Naive thymus-derived CD8-positive, alpha-beta T cell (primary cell): ENCODE measurements at regions not wholly inside any gene's neighbourhood (a gene's known extent, or its start where the extent isn't known, plus 50 kb on each side); places are given as distances from the start of the nearest gene placed in this dataset.
A peak's percentile ranks its signal among the peaks of the same experiment; 100 is the strongest.

Experiments
- ATAC-seq, 2 donors: fragments of 150-1000 bp; cut with Tn5 transposase in 1 of 2; sonication (Bioruptor Pico), chemical (Tn5 transposase) in 1 of 2; 1 replicate in 1 of 2; 2 replicates in 1 of 2; pipeline ENCODE4 v1.10.0; 2021; ENCODE audit warnings: mild to moderate bottlenecking in 2 of 2, moderate library complexity in 2 of 2
- POLR2A ChIA-PET: fragments of 350-600 bp; sonication (Branson Sonifier 250); formaldehyde crosslinking; loops from one replicate; lab custom pipeline; 2021; ENCODE audit warnings: antibody characterized with exemption; lab: Charles Lee
- DNase-seq, 10 donors: peaks; one replicate each; pipeline versions ENCODE4 v3.0.0 to v3.0.0-alpha.2; 2020 to 2022
- H3K27ac Mint-ChIP-seq, 10 donors: one replicate each; pipeline ENCODE4 v1.8.0; 2020 to 2022; ENCODE audit warnings: mild to moderate bottlenecking in 10 of 10, mixed read lengths in 10 of 10, moderate library complexity in 4 of 10, inconsistent platforms in 1 of 10
- H3K27me3 Mint-ChIP-seq, 5 donors: one replicate each; pipeline ENCODE4 v1.8.0; 2021 to 2022; ENCODE audit warnings: mixed read lengths in 5 of 5
- H3K36me3 Mint-ChIP-seq, 3 donors: one replicate each; pipeline ENCODE4 v1.8.0; 2020 to 2022; ENCODE audit warnings: mixed read lengths in 3 of 3, mild to moderate bottlenecking in 2 of 3, inconsistent platforms in 1 of 3
- H3K4me1 Mint-ChIP-seq, 4 donors: one replicate each; pipeline ENCODE4 v1.8.0; 2021 to 2022; ENCODE audit warnings: mixed read lengths in 4 of 4
- H3K4me3 Mint-ChIP-seq, 10 donors: one replicate each; pipeline ENCODE4 v1.8.0; 2020 to 2022; ENCODE audit warnings: mild to moderate bottlenecking in 10 of 10, mixed read lengths in 10 of 10, moderate library complexity in 6 of 10, inconsistent platforms in 1 of 10
- H3K9me3 Mint-ChIP-seq, 9 donors: one replicate each; pipeline ENCODE4 v1.8.0; 2020 to 2022; ENCODE audit warnings: mixed read lengths in 9 of 9, mild to moderate bottlenecking in 3 of 9, inconsistent platforms in 1 of 9, moderate library complexity in 1 of 9

DNA sequence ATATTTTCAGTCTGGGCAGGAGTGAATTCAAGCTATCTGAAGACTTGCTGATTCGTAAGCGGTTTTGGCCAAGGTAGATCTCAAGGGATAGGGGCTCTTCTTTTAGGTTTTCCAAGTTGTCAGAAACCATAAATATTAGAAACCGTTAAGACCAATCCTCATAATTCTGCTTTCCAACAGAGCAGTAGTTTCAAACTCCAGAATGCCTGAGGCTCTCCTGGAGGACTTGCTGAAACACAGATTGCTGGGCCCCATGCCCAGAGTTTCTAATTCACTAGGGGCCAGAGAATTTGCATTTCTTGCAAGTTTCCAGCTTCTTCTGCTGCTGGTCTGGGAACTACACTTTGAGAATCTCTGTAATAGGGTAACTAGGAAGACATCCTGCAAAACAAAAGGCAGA is 1855.7 kb upstream of the CELF4 start:
- no peaks in the 10 kb centered on the region for H3K36me3 Mint-ChIP-seq
- DNase-seq (no peak), ATAC-seq (no peak)
- no peak overlapping the region for H3K27ac Mint-ChIP-seq
- H3K9me3 Mint-ChIP-seq = peaks cover 0 to 16% (median 3%) of the 10 kb centered on the region in 9 donors
- H3K4me1 Mint-ChIP-seq = no peaks in the 10 kb centered on the region
- POLR2A ChIA-PET = no interaction called here
- no peak overlapping the region for H3K4me3 Mint-ChIP-seq
- no peaks in the 10 kb centered on the region for H3K27me3 Mint-ChIP-seq

DNA sequence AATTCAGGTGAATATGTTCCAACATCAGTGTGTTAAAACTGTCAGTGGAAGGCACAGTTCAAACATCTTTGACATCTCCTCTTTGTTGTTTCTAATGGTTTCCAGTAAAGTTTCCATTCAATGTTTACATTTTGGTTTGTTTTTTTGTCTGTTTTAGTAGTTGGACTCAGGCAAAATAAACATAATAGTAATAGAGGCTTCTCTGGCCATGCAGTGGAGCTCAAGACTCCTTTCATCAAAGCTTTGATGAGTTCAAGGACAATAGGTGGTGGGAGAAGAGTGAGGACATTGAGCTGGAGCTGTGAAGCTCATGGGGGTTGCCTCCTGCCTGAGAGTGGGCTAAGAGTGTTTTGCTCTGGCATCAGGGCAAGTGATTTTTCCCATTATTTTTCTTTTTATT is 1853.7 kb upstream of the CELF4 start:
- no peaks in the 10 kb centered on the region for H3K4me1 Mint-ChIP-seq
- H3K4me3 Mint-ChIP-seq = no peak overlapping the region

DNA sequence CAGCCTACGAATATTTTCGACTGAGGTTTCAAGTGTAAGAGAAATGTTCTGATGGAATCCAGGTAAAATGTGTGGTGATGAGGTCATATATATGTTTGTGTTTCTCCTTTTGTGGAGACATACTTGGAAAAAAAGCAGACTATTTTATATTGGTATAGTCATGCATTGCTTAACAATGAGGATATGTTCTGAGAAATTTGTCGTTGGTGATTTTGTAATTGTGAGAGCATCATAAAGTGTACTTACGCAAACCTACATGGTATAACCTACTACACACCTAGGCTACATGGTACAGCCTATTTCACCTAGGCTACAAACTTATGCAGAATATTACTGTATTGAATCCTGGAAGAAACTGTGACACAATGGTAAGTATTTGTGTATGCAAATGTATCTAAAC is 1849.9 kb upstream of the CELF4 start:
- peaks cover 0 to 9% (median 0%) of the 10 kb centered on the region in 9 donors for H3K9me3 Mint-ChIP-seq
- no peak for DNase-seq
- H3K27ac Mint-ChIP-seq = no peak overlapping the region
- no peak overlapping the region for H3K4me3 Mint-ChIP-seq
- no peak for ATAC-seq
- H3K27me3 Mint-ChIP-seq = no peaks in the 10 kb centered on the region
- no peaks in the 10 kb centered on the region for H3K4me1 Mint-ChIP-seq
- POLR2A ChIA-PET = no interaction called here
- no peaks in the 10 kb centered on the region for H3K36me3 Mint-ChIP-seq

More for the DNA sequence above, 1853.7 kb upstream of the CELF4 start:
- no peaks in the 10 kb centered on the region for H3K36me3 Mint-ChIP-seq
- DNase-seq = peak in 1 of 10 donors; percentile 23
- ATAC-seq = no peak
- H3K27me3 Mint-ChIP-seq = no peaks in the 10 kb centered on the region
- no peak overlapping the region for H3K27ac Mint-ChIP-seq
- peaks cover 0 to 13% (median 2%) of the 10 kb centered on the region in 9 donors for H3K9me3 Mint-ChIP-seq
- POLR2A ChIA-PET = no interaction called here

DNA sequence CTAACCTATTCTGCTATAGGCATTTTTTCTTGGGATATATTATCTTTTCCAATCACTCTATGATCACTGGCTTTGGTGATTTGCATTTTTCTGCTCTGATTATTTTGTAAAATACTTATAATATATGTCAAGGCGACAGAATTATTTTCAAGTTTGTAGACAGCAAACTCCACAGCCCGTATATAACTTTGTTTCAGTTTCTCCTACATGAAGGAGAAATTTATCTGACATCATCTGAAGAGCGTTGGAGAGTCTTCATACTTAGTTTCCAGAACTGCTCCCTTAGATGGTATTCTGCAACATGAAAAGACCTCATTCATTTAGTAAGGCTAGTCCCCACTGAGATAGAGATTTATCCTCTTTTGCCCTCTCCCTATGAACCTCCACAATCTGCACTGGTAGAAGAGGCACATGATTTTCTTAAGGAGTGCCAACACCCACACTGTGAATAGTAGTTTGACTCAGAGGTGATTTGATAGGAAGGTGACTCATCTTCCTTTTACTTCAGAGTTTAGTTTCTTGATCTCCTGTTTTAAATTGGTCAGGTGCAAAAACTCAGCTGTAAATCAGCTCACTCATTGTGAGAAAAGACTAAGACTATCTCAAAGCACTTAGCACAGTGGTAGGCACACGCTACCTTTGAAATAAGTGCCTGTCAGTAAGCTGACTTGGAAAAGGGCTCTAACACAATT is 1848.6 kb upstream of the CELF4 start:
- Mint-ChIP-seq H3K36me3 (no peaks in the 10 kb centered on the region), H3K4me3 (no peak overlapping the region), H3K4me1 (no peaks in the 10 kb centered on the region), H3K27me3 (no peaks in the 10 kb centered on the region), H3K9me3 (peaks cover 0 to 9% (median 0%) of the 10 kb centered on the region in 9 donors), H3K27ac (no peak overlapping the region)
- no peak for ATAC-seq
- DNase-seq = no peak
- POLR2A ChIA-PET = no interaction called here

DNA sequence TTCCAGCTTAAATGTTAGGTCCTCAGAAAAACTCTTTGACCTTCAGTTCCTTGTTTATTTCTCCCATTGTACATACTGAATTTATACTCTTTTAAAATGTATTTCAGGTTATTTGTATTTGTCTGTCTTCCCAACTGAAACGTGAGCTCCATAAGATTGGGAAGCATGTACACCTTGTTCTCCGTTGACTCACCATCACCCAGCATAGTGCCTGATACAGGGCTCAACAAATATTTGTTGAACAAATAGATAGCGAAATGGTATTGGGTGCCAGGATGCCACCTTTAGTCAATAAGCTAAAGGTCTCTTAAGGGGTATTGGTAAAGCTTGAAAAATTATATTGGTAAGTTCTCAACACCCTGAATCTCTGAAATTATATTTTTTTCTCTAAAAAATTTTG is 1841.3 kb upstream of the CELF4 start:
- H3K27me3 Mint-ChIP-seq = no peaks in the 10 kb centered on the region
- no peaks in the 10 kb centered on the region for H3K36me3 Mint-ChIP-seq
- peaks cover 0 to 17% (median 0%) of the 10 kb centered on the region in 9 donors for H3K9me3 Mint-ChIP-seq
- DNase-seq = no peak
- no peaks in the 10 kb centered on the region for H3K4me1 Mint-ChIP-seq
- POLR2A ChIA-PET = no interaction called here
- no peak overlapping the region for H3K4me3 Mint-ChIP-seq
- ATAC-seq = no peak
- no peak overlapping the region for H3K27ac Mint-ChIP-seq

DNA sequence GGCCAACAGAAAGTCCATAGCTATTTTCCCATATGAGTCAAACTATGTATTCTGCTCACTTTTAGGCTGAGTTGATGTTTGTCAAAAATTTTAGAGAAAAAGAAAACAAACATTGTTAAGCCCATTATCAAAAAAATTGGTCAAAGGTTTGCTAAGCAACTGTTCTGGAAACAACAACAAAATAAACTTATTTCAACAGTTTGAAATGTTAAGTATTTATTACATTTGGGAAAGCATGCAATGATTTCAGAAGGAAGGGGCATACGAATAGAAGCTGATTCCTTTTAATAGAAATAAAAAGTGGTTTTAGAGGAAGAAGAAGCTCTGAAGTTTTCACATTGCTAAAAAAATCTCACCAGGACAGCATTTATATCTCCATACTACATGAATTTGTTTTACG is 1837.5 kb upstream of the CELF4 start:
- ATAC-seq (no peak), DNase-seq (no peak)
- Mint-ChIP-seq H3K9me3 (peaks cover 0 to 18% (median 1%) of the 10 kb centered on the region in 9 donors), H3K4me1 (no peaks in the 10 kb centered on the region), H3K27ac (no peak overlapping the region), H3K4me3 (no peak overlapping the region), H3K27me3 (no peaks in the 10 kb centered on the region), H3K36me3 (no peaks in the 10 kb centered on the region)
- POLR2A ChIA-PET = no interaction called here

DNA sequence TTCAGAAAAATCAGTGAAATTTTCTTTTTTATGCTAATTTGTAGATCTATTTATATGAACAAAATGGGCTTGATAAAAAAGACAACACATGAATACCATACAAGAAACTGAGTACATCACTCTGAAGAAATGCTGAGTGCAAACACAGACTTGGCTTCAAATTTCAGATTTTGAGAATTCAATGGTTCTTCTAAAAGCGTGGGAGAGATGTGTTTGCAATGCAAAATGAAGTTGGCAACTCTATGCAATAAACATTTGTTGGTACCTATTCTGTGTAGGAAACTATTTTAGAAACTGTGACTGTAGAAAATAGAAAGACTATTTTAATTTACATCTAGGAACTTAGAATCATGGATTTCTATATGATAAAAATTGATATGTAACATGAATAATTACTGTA is 1834.1 kb upstream of the CELF4 start:
- Mint-ChIP-seq H3K4me3 (no peak overlapping the region), H3K27me3 (no peaks in the 10 kb centered on the region), H3K9me3 (peaks cover 0 to 13% (median 7%) of the 10 kb centered on the region in 9 donors), H3K4me1 (no peaks in the 10 kb centered on the region), H3K27ac (no peak overlapping the region), H3K36me3 (no peaks in the 10 kb centered on the region)
- ATAC-seq (no peak), DNase-seq (no peak)
- POLR2A ChIA-PET = no interaction called here

DNA sequence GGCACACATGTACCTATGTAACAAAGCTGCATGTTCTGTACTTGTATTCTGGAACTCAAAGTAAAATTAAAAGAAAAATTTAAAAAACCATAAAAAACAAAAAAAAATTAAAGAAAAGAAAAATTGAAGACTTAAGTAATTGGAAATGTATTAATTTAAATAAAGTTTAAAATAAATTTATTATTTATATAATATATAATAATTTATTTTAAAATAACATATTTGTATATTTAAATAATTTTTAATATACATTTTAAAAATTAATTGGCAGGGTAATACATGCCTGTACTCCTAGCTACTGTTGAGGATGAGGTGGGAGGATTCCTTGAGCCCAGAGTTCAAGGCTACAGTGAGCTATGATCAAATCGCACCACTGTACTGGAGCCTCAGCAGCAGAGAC is 1830.6 kb upstream of the CELF4 start:
- Mint-ChIP-seq H3K4me1 (no peaks in the 10 kb centered on the region), H3K4me3 (no peak overlapping the region), H3K27me3 (no peaks in the 10 kb centered on the region), H3K9me3 (peaks cover 3 to 45% (median 22%) of the 10 kb centered on the region in 9 donors), H3K36me3 (peaks cover 0 to 11% (median 0%) of the 10 kb centered on the region in 3 donors), H3K27ac (no peak overlapping the region)
- no peak for ATAC-seq
- POLR2A ChIA-PET = no interaction called here
- DNase-seq = no peak

DNA sequence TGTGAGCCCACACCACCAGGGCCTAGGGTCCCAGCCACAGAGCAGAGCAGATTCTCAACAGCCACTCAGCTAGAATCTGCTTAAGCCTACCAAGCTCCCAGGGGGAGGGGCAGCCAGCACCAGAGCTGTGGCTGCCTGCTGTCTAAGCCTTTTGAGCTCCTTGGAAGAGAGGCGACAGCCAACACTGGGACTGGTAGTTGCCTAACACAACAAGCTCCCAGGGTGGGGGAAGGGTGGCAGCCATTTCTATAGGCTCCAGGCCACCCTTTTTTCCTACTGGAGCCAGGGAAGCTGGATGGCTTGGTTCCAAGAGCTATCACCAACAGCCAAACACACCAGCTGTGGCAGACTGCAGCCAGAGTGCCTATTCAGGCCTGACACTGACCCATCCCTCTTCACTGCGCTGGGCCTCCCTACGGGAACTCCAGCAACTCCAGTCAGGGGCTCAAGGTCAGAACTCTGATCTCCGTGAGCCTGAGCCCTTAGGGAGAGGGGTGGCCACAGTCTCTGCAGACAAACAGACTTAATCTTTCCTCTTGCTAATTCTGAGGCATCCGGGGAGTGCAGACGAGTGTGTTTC is 1824.3 kb upstream of the CELF4 start:
- Mint-ChIP-seq H3K27ac (no peak overlapping the region), H3K36me3 (peaks cover 0 to 11% (median 2%) of the 10 kb centered on the region in 3 donors), H3K27me3 (peaks cover 0 to 4% (median 2%) of the 10 kb centered on the region in 5 donors), H3K9me3 (peaks cover 5 to 42% (median 24%) of the 10 kb centered on the region in 9 donors), H3K4me3 (no peak overlapping the region), H3K4me1 (peaks cover 0 to 1% (median 0%) of the 10 kb centered on the region in 4 donors)
- POLR2A ChIA-PET = no interaction called here
- DNase-seq = no peak
- ATAC-seq = no peak

DNA sequence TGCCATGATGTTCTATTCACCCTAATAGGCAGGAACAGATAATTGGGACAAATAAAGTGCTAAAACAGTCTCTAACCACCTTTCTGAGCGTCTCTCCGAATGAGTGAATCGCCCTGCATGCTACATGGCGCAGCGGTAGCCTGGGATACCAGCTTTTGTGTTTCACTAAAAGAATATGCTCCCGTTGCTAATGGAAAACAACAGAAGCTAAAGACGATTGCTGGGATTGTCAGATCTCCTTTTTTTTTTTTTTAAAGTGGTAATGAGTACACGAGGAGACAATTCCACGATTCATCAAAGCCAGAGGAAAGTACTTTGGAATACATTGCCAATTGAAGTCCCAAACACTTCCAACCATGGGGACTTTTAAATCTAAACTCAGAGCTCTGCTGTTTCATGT is 1815.3 kb upstream of the CELF4 start:
- Mint-ChIP-seq H3K4me3 (no peak overlapping the region), H3K27ac (no peak overlapping the region), H3K4me1 (no peaks in the 10 kb centered on the region), H3K27me3 (no peaks in the 10 kb centered on the region), H3K9me3 (peaks cover 0 to 7% (median 0%) of the 10 kb centered on the region in 9 donors), H3K36me3 (no peaks in the 10 kb centered on the region)
- no peak for ATAC-seq
- no peak for DNase-seq
- POLR2A ChIA-PET = no interaction called here

DNA sequence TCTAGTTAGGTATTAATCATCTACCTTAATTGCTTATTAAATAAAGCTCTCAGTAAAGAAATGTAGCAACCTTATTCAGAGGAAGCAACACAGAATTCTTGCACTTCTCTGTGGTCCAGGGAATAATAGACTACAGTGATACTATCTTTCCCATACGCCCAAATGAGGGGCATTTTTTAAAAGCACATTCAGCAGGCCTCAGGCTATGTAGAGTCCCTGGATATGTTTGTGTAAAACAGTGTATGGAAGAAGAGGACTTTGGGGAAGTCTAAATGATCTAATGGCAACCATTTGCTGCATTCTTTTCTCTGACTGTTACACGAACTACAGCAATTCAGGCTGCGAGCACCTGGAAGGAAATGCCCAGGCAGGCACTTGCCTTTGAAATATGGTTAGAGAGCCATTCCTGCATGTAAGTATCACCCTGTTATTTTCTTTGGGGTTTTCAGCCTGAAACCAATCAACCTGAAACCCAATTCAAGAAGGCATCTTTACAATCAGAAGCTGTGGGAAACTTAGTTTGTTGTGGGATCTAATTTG is 1814.7 kb upstream of the CELF4 start:
- DNase-seq (no peak), ATAC-seq (no peak)
- Mint-ChIP-seq H3K4me1 (no peaks in the 10 kb centered on the region), H3K4me3 (no peak overlapping the region), H3K36me3 (no peaks in the 10 kb centered on the region), H3K9me3 (peaks cover 0 to 7% (median 0%) of the 10 kb centered on the region in 9 donors), H3K27me3 (no peaks in the 10 kb centered on the region), H3K27ac (no peak overlapping the region)
- POLR2A ChIA-PET = no interaction called here

DNA sequence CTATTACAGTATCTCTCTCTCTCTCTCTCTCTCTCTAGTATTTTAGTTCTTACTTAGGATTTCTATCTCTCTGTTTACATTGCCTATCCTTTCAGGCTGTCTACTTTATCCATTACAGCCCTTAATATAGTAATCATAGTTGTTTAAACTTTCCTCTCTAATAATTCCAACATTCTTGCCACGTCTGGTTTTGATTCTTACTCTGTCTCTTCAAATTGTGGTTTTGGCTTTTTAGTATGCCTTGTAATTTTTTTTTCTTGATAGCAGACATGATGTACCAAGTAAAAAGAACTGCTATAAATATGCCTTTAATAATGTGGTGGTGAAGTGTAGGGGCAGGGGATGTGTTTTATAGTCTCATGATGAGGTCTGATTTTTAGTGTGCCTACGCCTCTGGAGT is 1809.5 kb upstream of the CELF4 start:
- H3K4me1 Mint-ChIP-seq = no peaks in the 10 kb centered on the region
- H3K27me3 Mint-ChIP-seq = no peaks in the 10 kb centered on the region
- DNase-seq (no peak), ATAC-seq (no peak)
- H3K4me3 Mint-ChIP-seq = no peak overlapping the region
- POLR2A ChIA-PET = no interaction called here
- peaks cover 0 to 14% (median 0%) of the 10 kb centered on the region in 9 donors for H3K9me3 Mint-ChIP-seq
- no peak overlapping the region for H3K27ac Mint-ChIP-seq
- H3K36me3 Mint-ChIP-seq = no peaks in the 10 kb centered on the region

DNA sequence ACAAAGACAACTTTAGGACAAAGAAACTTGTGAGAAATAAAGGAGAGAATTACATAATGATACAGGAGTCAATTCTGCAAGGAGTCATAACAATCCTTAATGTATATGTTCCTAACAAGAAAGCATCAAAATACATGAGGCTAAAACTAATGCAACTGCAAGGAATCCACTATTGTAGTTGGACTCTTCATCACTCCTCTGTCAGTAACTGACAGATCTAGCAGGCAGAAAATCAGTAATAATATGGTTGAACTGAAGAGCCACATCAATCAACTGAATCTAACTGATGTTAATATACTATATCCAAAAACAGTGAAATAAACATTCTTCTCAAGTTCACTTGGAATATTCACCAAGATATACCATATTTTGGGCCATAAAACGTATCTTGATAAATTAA is 1806.4 kb upstream of the CELF4 start:
- POLR2A ChIA-PET = no interaction called here

More for the DNA sequence above, 1806.4 kb upstream of the CELF4 start:
- no peak overlapping the region for H3K27ac Mint-ChIP-seq
- H3K4me3 Mint-ChIP-seq = no peak overlapping the region
- H3K36me3 Mint-ChIP-seq = no peaks in the 10 kb centered on the region
- H3K9me3 Mint-ChIP-seq = peaks cover 0 to 14% (median 3%) of the 10 kb centered on the region in 9 donors
- peaks cover 0 to 3% (median 0%) of the 10 kb centered on the region in 5 donors for H3K27me3 Mint-ChIP-seq
- ATAC-seq (no peak), DNase-seq (no peak)
- H3K4me1 Mint-ChIP-seq = no peaks in the 10 kb centered on the region
